PC-9 (cell line): ENCODE measurements at regions not wholly inside any gene's neighbourhood (a gene's known extent, or its start where the extent isn't known, plus 50 kb on each side); places are given as distances from the start of the nearest gene placed in this dataset.

ENCODE experiments used
- EZH2 ChIP-seq: fragments of 200-600 bp; sonication (generic); IDR thresholded peaks from 2 replicates; pipeline ENCODE4 v1.8.0; 2017; ENCODE audit warnings: antibody characterized with exemption, low read depth
- TF ChIP-seq, protein P1 (sequence below): fragments of 200-600 bp; sonication (generic); conservative IDR thresholded peaks from 2 replicates; pipeline ENCODE4 v1.6.1; 2017; ENCODE audit warnings: mixed run types, antibody characterized with exemption, mild to moderate bottlenecking, moderate library complexity

DNA sequence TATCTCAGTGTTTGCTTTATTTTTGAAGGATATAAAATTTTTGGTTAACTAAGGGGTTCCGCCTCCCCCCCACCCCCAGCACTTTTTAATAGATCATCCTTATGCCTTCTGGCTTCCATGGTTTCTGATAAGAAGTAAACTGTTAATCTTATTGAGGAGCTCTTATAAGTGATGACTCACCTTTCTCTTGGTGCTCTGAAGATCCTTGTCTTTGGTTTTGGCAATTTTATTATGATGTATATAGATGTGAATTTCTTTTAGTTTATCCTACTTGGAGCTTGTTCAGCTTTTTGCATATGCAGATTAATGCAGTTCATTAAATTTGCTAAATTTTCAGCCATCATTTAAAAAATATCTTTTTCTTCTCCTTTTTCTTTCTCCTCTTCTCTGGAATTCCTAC is 91.7 kb upstream of the CTAGE1 start:
- TF ChIP-seq, protein P1, sequence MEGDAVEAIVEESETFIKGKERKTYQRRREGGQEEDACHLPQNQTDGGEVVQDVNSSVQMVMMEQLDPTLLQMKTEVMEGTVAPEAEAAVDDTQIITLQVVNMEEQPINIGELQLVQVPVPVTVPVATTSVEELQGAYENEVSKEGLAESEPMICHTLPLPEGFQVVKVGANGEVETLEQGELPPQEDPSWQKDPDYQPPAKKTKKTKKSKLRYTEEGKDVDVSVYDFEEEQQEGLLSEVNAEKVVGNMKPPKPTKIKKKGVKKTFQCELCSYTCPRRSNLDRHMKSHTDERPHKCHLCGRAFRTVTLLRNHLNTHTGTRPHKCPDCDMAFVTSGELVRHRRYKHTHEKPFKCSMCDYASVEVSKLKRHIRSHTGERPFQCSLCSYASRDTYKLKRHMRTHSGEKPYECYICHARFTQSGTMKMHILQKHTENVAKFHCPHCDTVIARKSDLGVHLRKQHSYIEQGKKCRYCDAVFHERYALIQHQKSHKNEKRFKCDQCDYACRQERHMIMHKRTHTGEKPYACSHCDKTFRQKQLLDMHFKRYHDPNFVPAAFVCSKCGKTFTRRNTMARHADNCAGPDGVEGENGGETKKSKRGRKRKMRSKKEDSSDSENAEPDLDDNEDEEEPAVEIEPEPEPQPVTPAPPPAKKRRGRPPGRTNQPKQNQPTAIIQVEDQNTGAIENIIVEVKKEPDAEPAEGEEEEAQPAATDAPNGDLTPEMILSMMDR = no peak
- TF ChIP-seq EZH2 = no peak
